H1 (cell line): ENCODE measurements at regions not wholly inside any gene's neighbourhood (a gene's known extent, or its start where the extent isn't known, plus 50 kb on each side); places are given as distances from the start of the nearest gene placed in this dataset.

Experiments
- JUND ChIP-seq: IDR thresholded peaks from 2 replicates; pipeline ENCODE4 v1.6.1; 2011; ENCODE audit warnings: mild to moderate bottlenecking, improper control_type of control experiment, low read length
- KDM5A ChIP-seq: fragments of 200-600 bp; IDR thresholded peaks from 2 replicates; pipeline ENCODE4 v1.7.1; 2012; ENCODE audit warnings: mild to moderate bottlenecking, low read length, inconsistent platforms, mixed read lengths
- TF ChIP-seq, protein P1 (sequence below): fragments of 300-600 bp; sonication (generic); IDR thresholded peaks from 2 replicates; pipeline ENCODE4 v1.7.1; 2012; ENCODE audit warnings: low read length, moderate library complexity, mild to moderate bottlenecking, inconsistent platforms; ENCODE audit not compliant: insufficient replicate concordance

DNA sequence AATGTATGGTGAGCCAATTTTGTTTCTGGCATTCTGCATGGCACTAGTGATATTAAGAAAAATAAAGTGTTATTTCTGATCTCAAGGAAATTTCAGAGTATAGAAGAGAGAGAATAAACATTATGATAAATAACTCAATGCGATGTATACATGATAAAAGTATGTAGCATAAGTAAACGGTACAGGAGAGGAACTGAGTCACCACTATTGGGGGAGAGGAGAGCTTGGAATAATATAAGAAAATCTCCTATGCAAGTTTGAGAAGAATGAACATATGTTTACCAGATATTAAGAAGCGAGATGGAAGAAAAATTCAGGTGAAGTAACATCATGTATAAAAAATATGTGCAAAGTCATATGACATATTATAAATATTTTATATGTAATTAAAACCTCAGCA lies 1230.3 kb upstream of the CITED2 start (continued):
- TF ChIP-seq, protein P1, sequence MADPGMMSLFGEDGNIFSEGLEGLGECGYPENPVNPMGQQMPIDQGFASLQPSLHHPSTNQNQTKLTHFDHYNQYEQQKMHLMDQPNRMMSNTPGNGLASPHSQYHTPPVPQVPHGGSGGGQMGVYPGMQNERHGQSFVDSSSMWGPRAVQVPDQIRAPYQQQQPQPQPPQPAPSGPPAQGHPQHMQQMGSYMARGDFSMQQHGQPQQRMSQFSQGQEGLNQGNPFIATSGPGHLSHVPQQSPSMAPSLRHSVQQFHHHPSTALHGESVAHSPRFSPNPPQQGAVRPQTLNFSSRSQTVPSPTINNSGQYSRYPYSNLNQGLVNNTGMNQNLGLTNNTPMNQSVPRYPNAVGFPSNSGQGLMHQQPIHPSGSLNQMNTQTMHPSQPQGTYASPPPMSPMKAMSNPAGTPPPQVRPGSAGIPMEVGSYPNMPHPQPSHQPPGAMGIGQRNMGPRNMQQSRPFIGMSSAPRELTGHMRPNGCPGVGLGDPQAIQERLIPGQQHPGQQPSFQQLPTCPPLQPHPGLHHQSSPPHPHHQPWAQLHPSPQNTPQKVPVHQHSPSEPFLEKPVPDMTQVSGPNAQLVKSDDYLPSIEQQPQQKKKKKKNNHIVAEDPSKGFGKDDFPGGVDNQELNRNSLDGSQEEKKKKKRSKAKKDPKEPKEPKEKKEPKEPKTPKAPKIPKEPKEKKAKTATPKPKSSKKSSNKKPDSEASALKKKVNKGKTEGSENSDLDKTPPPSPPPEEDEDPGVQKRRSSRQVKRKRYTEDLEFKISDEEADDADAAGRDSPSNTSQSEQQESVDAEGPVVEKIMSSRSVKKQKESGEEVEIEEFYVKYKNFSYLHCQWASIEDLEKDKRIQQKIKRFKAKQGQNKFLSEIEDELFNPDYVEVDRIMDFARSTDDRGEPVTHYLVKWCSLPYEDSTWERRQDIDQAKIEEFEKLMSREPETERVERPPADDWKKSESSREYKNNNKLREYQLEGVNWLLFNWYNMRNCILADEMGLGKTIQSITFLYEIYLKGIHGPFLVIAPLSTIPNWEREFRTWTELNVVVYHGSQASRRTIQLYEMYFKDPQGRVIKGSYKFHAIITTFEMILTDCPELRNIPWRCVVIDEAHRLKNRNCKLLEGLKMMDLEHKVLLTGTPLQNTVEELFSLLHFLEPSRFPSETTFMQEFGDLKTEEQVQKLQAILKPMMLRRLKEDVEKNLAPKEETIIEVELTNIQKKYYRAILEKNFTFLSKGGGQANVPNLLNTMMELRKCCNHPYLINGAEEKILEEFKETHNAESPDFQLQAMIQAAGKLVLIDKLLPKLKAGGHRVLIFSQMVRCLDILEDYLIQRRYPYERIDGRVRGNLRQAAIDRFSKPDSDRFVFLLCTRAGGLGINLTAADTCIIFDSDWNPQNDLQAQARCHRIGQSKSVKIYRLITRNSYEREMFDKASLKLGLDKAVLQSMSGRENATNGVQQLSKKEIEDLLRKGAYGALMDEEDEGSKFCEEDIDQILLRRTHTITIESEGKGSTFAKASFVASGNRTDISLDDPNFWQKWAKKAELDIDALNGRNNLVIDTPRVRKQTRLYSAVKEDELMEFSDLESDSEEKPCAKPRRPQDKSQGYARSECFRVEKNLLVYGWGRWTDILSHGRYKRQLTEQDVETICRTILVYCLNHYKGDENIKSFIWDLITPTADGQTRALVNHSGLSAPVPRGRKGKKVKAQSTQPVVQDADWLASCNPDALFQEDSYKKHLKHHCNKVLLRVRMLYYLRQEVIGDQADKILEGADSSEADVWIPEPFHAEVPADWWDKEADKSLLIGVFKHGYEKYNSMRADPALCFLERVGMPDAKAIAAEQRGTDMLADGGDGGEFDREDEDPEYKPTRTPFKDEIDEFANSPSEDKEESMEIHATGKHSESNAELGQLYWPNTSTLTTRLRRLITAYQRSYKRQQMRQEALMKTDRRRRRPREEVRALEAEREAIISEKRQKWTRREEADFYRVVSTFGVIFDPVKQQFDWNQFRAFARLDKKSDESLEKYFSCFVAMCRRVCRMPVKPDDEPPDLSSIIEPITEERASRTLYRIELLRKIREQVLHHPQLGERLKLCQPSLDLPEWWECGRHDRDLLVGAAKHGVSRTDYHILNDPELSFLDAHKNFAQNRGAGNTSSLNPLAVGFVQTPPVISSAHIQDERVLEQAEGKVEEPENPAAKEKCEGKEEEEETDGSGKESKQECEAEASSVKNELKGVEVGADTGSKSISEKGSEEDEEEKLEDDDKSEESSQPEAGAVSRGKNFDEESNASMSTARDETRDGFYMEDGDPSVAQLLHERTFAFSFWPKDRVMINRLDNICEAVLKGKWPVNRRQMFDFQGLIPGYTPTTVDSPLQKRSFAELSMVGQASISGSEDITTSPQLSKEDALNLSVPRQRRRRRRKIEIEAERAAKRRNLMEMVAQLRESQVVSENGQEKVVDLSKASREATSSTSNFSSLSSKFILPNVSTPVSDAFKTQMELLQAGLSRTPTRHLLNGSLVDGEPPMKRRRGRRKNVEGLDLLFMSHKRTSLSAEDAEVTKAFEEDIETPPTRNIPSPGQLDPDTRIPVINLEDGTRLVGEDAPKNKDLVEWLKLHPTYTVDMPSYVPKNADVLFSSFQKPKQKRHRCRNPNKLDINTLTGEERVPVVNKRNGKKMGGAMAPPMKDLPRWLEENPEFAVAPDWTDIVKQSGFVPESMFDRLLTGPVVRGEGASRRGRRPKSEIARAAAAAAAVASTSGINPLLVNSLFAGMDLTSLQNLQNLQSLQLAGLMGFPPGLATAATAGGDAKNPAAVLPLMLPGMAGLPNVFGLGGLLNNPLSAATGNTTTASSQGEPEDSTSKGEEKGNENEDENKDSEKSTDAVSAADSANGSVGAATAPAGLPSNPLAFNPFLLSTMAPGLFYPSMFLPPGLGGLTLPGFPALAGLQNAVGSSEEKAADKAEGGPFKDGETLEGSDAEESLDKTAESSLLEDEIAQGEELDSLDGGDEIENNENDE = no peak
- TF ChIP-seq KDM5A = no peak
- TF ChIP-seq JUND = no peak
